Heart left ventricle (tissue), 16 donors: ENCODE measurements at regions not wholly inside any gene's neighbourhood (a gene's known extent, or its start where the extent isn't known, plus 50 kb on each side); places are given as distances from the start of the nearest gene placed in this dataset.
"Not testable (repeated sequence)": the region's sequence is repeated elsewhere in the genome, so short reads cannot be mapped to it uniquely, and the experiment has no call there.

Source experiments
- ATAC-seq, 4 donors: fragments of 200-7000 bp; cut with Tn5 transposase; one replicate each; pipeline ENCODE4 v1.9.1; 2020 to 2022; ENCODE audit warnings: moderate library complexity in 4 of 4, mild to moderate bottlenecking in 3 of 4, moderate number of reproducible peaks in 1 of 4
- DNase-seq, 5 donors: peaks; one replicate each; pipeline ENCODE4 v3.0.0-alpha.2; 2020
- H3K27ac ChIP-seq, 12 donors: fragments of 200-600 bp; sonication (generic) in 4 of 12; one replicate each; pipeline versions ENCODE4 v1.5.0 to v1.8.0; 2016 to 2022; ENCODE audit warnings: mild to moderate bottlenecking in 2 of 12
- H3K27me3 ChIP-seq, 9 donors: fragments of 200-600 bp; sonication (generic) in 2 of 9; one replicate each; pipeline versions ENCODE4 v1.5.1 to v1.8.0; 2016 to 2022; ENCODE audit warnings: mild to moderate bottlenecking in 3 of 9
- H3K36me3 ChIP-seq, 9 donors: fragments of 200-600 bp; sonication (generic) in 2 of 9; one replicate each; pipeline versions ENCODE4 v1.5.0 to v1.8.0; 2018 to 2022; ENCODE audit warnings: mild to moderate bottlenecking in 2 of 9
- H3K4me1 ChIP-seq, 12 donors: fragments of 200-600 bp; sonication (generic) in 4 of 12; one replicate each; pipeline versions ENCODE4 v1.5.0 to v1.8.0; 2016 to 2022; ENCODE audit warnings: mild to moderate bottlenecking in 3 of 12
- H3K4me3 ChIP-seq, 12 donors: fragments of 200-600 bp; sonication (generic) in 4 of 12; one replicate each; pipeline versions ENCODE4 v1.5.0 to v1.8.0; 2017 to 2022; ENCODE audit warnings: mild to moderate bottlenecking in 9 of 12, moderate library complexity in 4 of 12
- H3K9me3 ChIP-seq, 12 donors: fragments of 200-600 bp; sonication (generic) in 4 of 12; one replicate each; pipeline versions ENCODE4 v1.5.0 to v1.8.0; 2016 to 2022; ENCODE audit warnings: mild to moderate bottlenecking in 1 of 12
- CTCF ChIP-seq, 12 donors: fragments of 200-600 bp; sonication (generic) in 4 of 12; IDR thresholded peaks; one replicate each; pipeline versions ENCODE4 v1.5.0 to v1.8.0; 2018 to 2022; ENCODE audit warnings: antibody characterized with exemption in 12 of 12, mild to moderate bottlenecking in 5 of 12
- POLR2A ChIP-seq, 2 donors: fragments of 450-650 bp; IDR thresholded peaks; one replicate each; pipeline ENCODE4 v1.6.1; 2017; ENCODE audit warnings: antibody characterized with exemption in 2 of 2, mild to moderate bottlenecking in 2 of 2, moderate library complexity in 2 of 2
- WGBS, 4 donors: extraction: QIAGEN DNeasy Blood & Tissue Kit in 2 of 4; methylation state at CpG; one replicate each; pipeline versions ENCODE4 v1.1.5 to v1.1.7; 2013 to 2018; 5-methylcytosine and 5-hydroxymethylcytosine counted together
- intact Hi-C, 10 donors: fragments of 100-400 bp; cut with DNase I; formaldehyde crosslinking; loops; one replicate each; pipeline versions ENCODE4 v1.11.1 to v1.14.2; 2022
- donor health status: ischemic (EF 13 %, LVEDD 7.1; RV severe dilation, severe dysfunction).
- donor health status: healthy with polysubstance abuse.
- donor health status: DM: no; HTN: yes; CAD: no.
- donor health status: DM: no; HTN: no; CAD: no.
- donor health status: ischemic (EF 25% LVEDD 6.9; RV normal size, moderate dysfunction).
- donor health status: ischemic (EF 25% LVEDD 5.7; RV mildly dilated, moderate dysfunction).
- donor health status: healthy.
- donor health status: DM: yes; HTN: yes; CAD: no.
- donor health status: ischemic (EF 35%, LVEDD 5.7; RV mildly dilated, moderate dysfunction).
- donor health status: nonischemic (EF 11% LVEDD 7.7; RV severe dilation, severe dysfunction).
- donor health status: DM: yes; HTN: yes; CAD: no.
- donor health status: PGD.
- donor health status: ischemic (EF 29% LVEDD 5.4; RV normal size, mild dysfunction).
- donor health status: nonischemic (EF 23%, LVEDD 6.1; RV moderate dilation, normal function).

DNA sequence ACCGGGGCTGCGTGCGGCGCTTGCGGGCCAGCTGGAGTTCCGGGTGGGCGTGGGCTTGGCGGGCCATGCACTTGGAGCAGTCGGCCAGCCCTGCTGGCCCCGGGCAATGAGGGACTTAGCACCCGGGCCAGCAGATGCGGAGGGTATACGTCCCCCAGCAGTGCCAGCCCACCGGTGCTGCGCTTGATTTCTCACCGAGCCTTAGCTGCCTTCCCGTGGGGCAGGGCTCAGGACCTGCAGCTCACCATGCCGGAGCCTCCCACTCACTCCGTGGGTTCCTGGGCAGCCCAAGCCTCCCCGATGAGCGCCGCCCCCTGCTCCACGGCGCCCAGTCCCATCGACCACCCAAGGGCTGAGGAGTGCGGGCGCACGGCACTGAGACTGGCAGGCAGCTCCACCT, 51.4 kb upstream of the INPP4B start:
- peak in 1 of 5 donors; percentile 40 for DNase-seq
- H3K27me3 ChIP-seq, H3K4me1 ChIP-seq, ATAC-seq, H3K4me3 ChIP-seq, H3K36me3 ChIP-seq, H3K27ac ChIP-seq, intact Hi-C loops: not testable (repeated sequence)
- 84 to 97% (median 91%) methylated on average over 15 to 28 of the region's 28 CpGs for WGBS, 4 donors
- H3K9me3 ChIP-seq = peaks cover 0 to 33% (median 0%) of the 10 kb centered on the region in 12 donors

- H3K27me3 ChIP-seq = no peaks in the 10 kb centered on the region
- ATAC-seq = peak in 1 of 4 donors; percentile 22
These were observed 54.5 kb upstream of the INPP4B start for GRCh38 chr4:142900622-142901021.

DNA sequence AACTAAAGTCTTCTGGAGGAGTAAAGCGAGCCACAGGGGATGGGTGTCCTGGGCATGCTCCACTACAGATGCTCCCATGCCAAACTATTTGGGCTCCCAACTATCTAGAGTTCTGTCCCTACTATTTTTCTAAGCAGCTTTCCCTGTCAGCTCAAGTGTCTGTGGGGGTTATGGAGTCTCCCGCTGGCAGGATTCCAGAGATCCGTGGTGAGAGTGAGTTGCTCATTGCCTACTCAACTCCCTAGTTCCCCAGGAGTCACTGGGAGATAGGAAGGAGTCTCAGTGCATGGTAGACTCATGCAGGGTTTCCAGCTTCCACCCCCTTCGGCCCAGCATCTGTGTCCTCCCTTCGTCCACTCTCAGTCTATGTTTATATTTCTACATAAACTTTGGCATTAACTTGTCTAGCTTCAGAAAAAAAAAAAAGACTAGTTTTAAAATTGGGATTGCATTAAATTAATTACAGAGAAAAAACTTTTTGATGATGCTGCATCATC, 55.1 kb upstream of the INPP4B start:
- 53 to 60% (median 56%) methylated on average over 5 of the region's 5 CpGs for WGBS, 4 donors
- Histone ChIP-seq H3K36me3 (no peaks in the 10 kb centered on the region), H3K27ac (no peak overlapping the region), H3K4me1 (no peaks in the 10 kb centered on the region), H3K27me3 (no peaks in the 10 kb centered on the region), H3K4me3 (no peak overlapping the region), H3K9me3 (peaks cover 0 to 24% (median 0%) of the 10 kb centered on the region in 12 donors)
- ATAC-seq (no peak), DNase-seq (no peak)
- intact Hi-C loops = no loop called here
- TF ChIP-seq CTCF (IDR thresholded peaks at IDR 0.05) (no peak), POLR2A (IDR thresholded peaks at IDR 0.05) (no peak)

More at GRCh38 chr4:142900622-142901021, 54.5 kb upstream of the INPP4B start:
- intact Hi-C loops = no loop called here
- no peaks in the 10 kb centered on the region for H3K36me3 ChIP-seq
- H3K9me3 ChIP-seq = peaks cover 0 to 22% (median 0%) of the 10 kb centered on the region in 12 donors
- DNase-seq = no peak
- H3K27ac ChIP-seq = no peak overlapping the region
- H3K4me3 ChIP-seq = no peak overlapping the region
- TF ChIP-seq CTCF (IDR thresholded peaks at IDR 0.05) = no peak
- no peak for TF ChIP-seq POLR2A (IDR thresholded peaks at IDR 0.05)
- H3K4me1 ChIP-seq = no peaks in the 10 kb centered on the region
- 92 to 98% (median 97%) methylated on average over 1 of the region's 1 CpG; no CpG with 5 or more reads in 1 of the 4 donors for WGBS, 4 donors

DNA sequence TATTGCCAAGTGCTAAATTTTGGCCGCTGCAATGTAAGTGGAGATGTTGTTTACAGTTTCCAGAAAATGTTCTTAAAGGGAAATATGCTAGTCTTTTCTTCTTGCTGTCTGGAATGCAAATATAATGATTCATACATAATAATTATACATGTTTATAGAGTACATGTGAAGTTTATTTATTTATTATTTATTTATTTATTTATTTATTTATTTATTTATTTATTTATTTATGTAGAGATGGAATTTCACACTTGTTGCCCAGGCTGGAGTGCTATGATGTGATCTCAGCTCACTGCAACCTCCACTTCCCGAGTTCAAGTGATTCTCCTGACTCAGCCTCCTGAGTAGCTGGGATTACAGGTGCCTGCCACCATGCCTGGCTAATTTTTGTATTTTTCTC, 57.5 kb upstream of the INPP4B start:
- WGBS, 4 donors = 82 to 89% (median 85%) methylated on average over 2 of the region's 2 CpGs
- ATAC-seq, intact Hi-C loops, H3K36me3 ChIP-seq, H3K27me3 ChIP-seq, DNase-seq, H3K4me3 ChIP-seq, H3K4me1 ChIP-seq, H3K27ac ChIP-seq: not testable (repeated sequence)
- H3K9me3 ChIP-seq = peaks cover 0 to 29% (median 0%) of the 10 kb centered on the region in 12 donors

DNA sequence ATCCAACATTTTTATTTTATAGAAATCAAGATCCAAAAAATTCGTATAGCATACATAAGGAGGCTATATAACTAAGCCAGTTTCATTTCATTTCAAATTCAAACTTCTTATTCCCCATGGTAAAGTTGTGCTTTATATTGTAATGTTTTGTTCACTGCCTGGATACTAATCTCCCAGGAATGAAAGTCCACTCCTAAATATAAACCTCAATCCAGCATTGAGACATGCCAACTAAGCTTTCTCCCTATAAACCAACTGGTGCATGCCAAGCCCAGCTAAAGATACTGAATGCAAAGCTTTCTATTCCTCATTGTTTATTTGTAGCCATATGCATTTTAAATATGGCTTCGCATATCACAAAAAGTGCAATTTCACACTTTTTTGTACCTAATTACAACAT, 63.8 kb upstream of the INPP4B start:
- H3K4me1 ChIP-seq = peaks cover 0 to 6% (median 0%) of the 10 kb centered on the region in 12 donors
- ATAC-seq (peak in 1 of 4 donors; percentile 49), DNase-seq (no peak)
- H3K27me3 ChIP-seq = no peaks in the 10 kb centered on the region
- WGBS, 4 donors = 63 to 80% (median 72%) methylated on average over 2 of the region's 2 CpGs
- peaks cover 0 to 13% (median 0%) of the 10 kb centered on the region in 12 donors for H3K9me3 ChIP-seq
- H3K4me3 ChIP-seq = no peak overlapping the region
- H3K27ac ChIP-seq = no peak overlapping the region
- TF ChIP-seq POLR2A (IDR thresholded peaks at IDR 0.05) (no peak), CTCF (IDR thresholded peaks at IDR 0.05) (no peak)
- intact Hi-C loops = no loop called here
- H3K36me3 ChIP-seq = no peaks in the 10 kb centered on the region
